ENCODE measurements at regions not wholly inside any gene's neighbourhood (a gene's known extent, or its start where the extent isn't known, plus 50 kb on each side); places are given as distances from the start of the nearest gene placed in this dataset.

DNA sequence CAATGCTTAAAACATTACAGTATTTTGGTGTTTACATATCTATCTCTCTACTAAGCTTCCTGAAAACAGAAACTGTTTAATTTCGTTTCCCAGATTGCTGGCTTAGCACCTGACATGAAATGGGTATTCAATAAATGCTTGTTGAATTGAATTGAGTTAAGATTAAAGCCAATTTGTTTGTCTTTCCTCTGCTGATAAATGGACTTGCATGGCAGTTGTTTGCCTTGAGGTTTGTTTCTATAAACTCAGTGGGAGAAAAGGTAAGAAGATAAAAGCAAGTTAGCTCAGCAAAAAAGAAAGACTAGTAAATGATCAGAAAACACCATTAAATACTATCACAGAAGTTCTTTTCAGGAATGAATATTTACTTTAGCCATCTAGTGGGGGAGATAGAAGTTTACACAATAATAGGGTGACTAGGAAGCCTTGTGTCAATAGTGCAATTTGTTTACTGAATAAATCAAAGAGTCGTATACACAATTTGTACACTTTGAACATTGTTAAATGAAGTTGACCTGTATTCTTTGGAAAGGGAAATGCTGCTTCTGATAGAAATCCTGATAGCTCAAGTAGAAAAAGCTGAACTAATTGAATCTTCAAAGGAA lies 754.5 kb upstream of the FAM98A start:
- Histone ChIP-seq H3K36me3 (replicated peaks; ENCODE audit: low read depth, low read length) (no peaks in the 10 kb centered on the region), H3K4me3 (ENCODE audit: low read length) (no peak overlapping the region), H3K4me2 (ENCODE audit: low read length) (no peak overlapping the region), H3K27me3 (ENCODE audit: low read depth, low read length) (no peaks in the 10 kb centered on the region), H3K9ac (ENCODE audit: low read length) (no peak overlapping the region), H4K20me1 (ENCODE audit: insufficient read depth, low read length) (no peaks in the 10 kb centered on the region), H3K79me2 (ENCODE audit: low read length) (no peaks in the 10 kb centered on the region), H2AFZ (ENCODE audit: low read depth, low read length) (no peak overlapping the region), H3K27ac (ENCODE audit: low read length) (no peak overlapping the region), H3K9me3 (ENCODE audit: insufficient read depth, low read length) (no peaks in the 10 kb centered on the region), H3K4me1 (ENCODE audit: low read length) (no peaks in the 10 kb centered on the region)
- TF ChIP-seq CTCF (IDR thresholded peaks at IDR 0.05; ENCODE audit: low read depth, low read length) (no peak), EZH2phosphoT487 (IDR thresholded peaks at IDR 0.05; ENCODE audit: low read depth) (no peak)

DNA sequence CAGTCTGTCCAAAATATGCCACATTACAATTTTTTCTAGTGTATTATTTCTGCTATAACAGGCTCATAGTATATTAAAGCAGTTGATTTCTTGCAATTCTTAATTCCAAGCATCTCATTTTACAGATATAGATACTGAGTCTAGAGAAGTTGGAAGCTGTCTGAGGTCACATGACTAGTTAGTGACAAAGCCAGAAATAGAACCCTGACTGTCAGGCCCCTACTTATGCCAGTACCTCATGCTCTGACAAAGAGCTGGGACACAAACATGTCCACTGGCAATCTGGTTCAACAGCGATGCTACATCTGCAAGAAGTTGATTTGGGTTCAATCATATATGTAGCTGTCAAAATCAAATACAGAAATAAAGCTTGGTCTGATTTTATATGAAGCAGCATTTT lies 750.4 kb upstream of the FAM98A start:
- no peaks in the 10 kb centered on the region for H3K27me3 ChIP-seq (ENCODE audit: low read depth, low read length)
- H3K4me2 ChIP-seq (ENCODE audit: low read length): no peak overlapping the region
- H4K20me1 ChIP-seq (ENCODE audit: insufficient read depth, low read length): no peaks in the 10 kb centered on the region
- H3K9me3 ChIP-seq (ENCODE audit: insufficient read depth, low read length): no peaks in the 10 kb centered on the region
- H3K4me3 ChIP-seq (ENCODE audit: low read length): no peak overlapping the region
- no peak overlapping the region for H2AFZ ChIP-seq (ENCODE audit: low read depth, low read length)
- no peaks in the 10 kb centered on the region for H3K36me3 ChIP-seq (replicated peaks; ENCODE audit: low read depth, low read length)
- H3K27ac ChIP-seq (ENCODE audit: low read length): no peak overlapping the region
- H3K9ac ChIP-seq (ENCODE audit: low read length): no peak overlapping the region
- H3K79me2 ChIP-seq (ENCODE audit: low read length): no peaks in the 10 kb centered on the region
- TF ChIP-seq EZH2phosphoT487 (IDR thresholded peaks at IDR 0.05; ENCODE audit: low read depth): no peak
- TF ChIP-seq CTCF (IDR thresholded peaks at IDR 0.05; ENCODE audit: low read depth, low read length): no peak
- no peaks in the 10 kb centered on the region for H3K4me1 ChIP-seq (ENCODE audit: low read length)

GRCh38 chr2:34345030-34345429 lies 745.9 kb upstream of the FAM98A start:
- Histone ChIP-seq H3K79me2 (ENCODE audit: low read length) (no peaks in the 10 kb centered on the region), H3K27me3 (ENCODE audit: low read depth, low read length) (no peaks in the 10 kb centered on the region), H3K36me3 (replicated peaks; ENCODE audit: low read depth, low read length) (no peaks in the 10 kb centered on the region), H2AFZ (ENCODE audit: low read depth, low read length) (no peak overlapping the region), H3K27ac (ENCODE audit: low read length) (no peak overlapping the region), H3K4me3 (ENCODE audit: low read length) (no peak overlapping the region), H3K4me2 (ENCODE audit: low read length) (no peak overlapping the region), H3K4me1 (ENCODE audit: low read length) (no peaks in the 10 kb centered on the region), H4K20me1 (ENCODE audit: insufficient read depth, low read length) (no peaks in the 10 kb centered on the region), H3K9ac (ENCODE audit: low read length) (no peak overlapping the region), H3K9me3 (ENCODE audit: insufficient read depth, low read length) (no peaks in the 10 kb centered on the region)
- TF ChIP-seq CTCF (IDR thresholded peaks at IDR 0.05; ENCODE audit: low read depth, low read length) (no peak), EZH2phosphoT487 (IDR thresholded peaks at IDR 0.05; ENCODE audit: low read depth) (no peak)

- TF ChIP-seq EZH2phosphoT487 (IDR thresholded peaks at IDR 0.05; ENCODE audit: low read depth) (no peak), CTCF (IDR thresholded peaks at IDR 0.05; ENCODE audit: low read depth, low read length) (no peak)
- Histone ChIP-seq H2AFZ (ENCODE audit: low read depth, low read length) (no peak overlapping the region), H3K27ac (ENCODE audit: low read length) (no peak overlapping the region), H3K4me1 (ENCODE audit: low read length) (no peaks in the 10 kb centered on the region), H3K9ac (ENCODE audit: low read length) (no peak overlapping the region), H3K4me3 (ENCODE audit: low read length) (no peak overlapping the region), H4K20me1 (ENCODE audit: insufficient read depth, low read length) (no peaks in the 10 kb centered on the region), H3K4me2 (ENCODE audit: low read length) (no peak overlapping the region), H3K27me3 (ENCODE audit: low read depth, low read length) (no peaks in the 10 kb centered on the region), H3K79me2 (ENCODE audit: low read length) (no peaks in the 10 kb centered on the region), H3K9me3 (ENCODE audit: insufficient read depth, low read length) (no peaks in the 10 kb centered on the region), H3K36me3 (replicated peaks; ENCODE audit: low read depth, low read length) (no peaks in the 10 kb centered on the region)
These were observed 741.2 kb upstream of the FAM98A start for GRCh38 chr2:34340307-34340706.

All from OCI-LY3 (cell line).